ENCODE measurements at regions not wholly inside any gene's neighbourhood (a gene's known extent, or its start where the extent isn't known, plus 50 kb on each side); places are given as distances from the start of the nearest gene placed in this dataset.

- no peak for DNase-seq (ENCODE audit: low read depth, low spot score)
- no peak overlapping the region for H3K4me3 ChIP-seq (ENCODE audit: low read depth, low read length)
- in situ Hi-C loops (cut with HindIII; ENCODE audit: low sequenced_read_pairs): no loop called here
- TF ChIP-seq CTCF (IDR thresholded peaks at IDR 0.05; ENCODE audit: low read depth, low read length): no peak
Observed at GRCh38 chr16:73210686-73211085, 162.8 kb upstream of the ZFHX3 start.

- DNase-seq (ENCODE audit: low read depth, low spot score): no peak
- H3K4me3 ChIP-seq (ENCODE audit: low read depth, low read length): no peak overlapping the region
- no peak for TF ChIP-seq CTCF (IDR thresholded peaks at IDR 0.05; ENCODE audit: low read depth, low read length)
- in situ Hi-C loops (cut with HindIII; ENCODE audit: low sequenced_read_pairs): no loop called here
Observed at GRCh38 chr16:73210084-73210483, 162.2 kb upstream of the ZFHX3 start.

- H3K4me3 ChIP-seq (ENCODE audit: low read depth, low read length): no peak overlapping the region
Observed at GRCh38 chr16:73209190-73209589, 161.3 kb upstream of the ZFHX3 start.

GRCh38 chr16:73206151-73206707 lies 158.3 kb upstream of the ZFHX3 start:
- in situ Hi-C loops (cut with HindIII; ENCODE audit: low sequenced_read_pairs): no loop called here
- no peak overlapping the region for H3K4me3 ChIP-seq (ENCODE audit: low read depth, low read length)
- no peak for TF ChIP-seq CTCF (IDR thresholded peaks at IDR 0.05; ENCODE audit: low read depth, low read length)
- no peak for DNase-seq (ENCODE audit: low read depth, low spot score)

More at GRCh38 chr16:73209190-73209589, 161.3 kb upstream of the ZFHX3 start:
- no peak for TF ChIP-seq CTCF (IDR thresholded peaks at IDR 0.05; ENCODE audit: low read depth, low read length)
- no peak for DNase-seq (ENCODE audit: low read depth, low spot score)
- in situ Hi-C loops (cut with HindIII; ENCODE audit: low sequenced_read_pairs): no loop called here

GRCh38 chr16:73205153-73205886 lies 157.4 kb upstream of the ZFHX3 start:
- H3K4me3 ChIP-seq (ENCODE audit: low read depth, low read length): no peak overlapping the region
- TF ChIP-seq CTCF (IDR thresholded peaks at IDR 0.05; ENCODE audit: low read depth, low read length): no peak
- in situ Hi-C loops (cut with HindIII; ENCODE audit: low sequenced_read_pairs): no loop called here

GRCh38 chr16:73204359-73205152 lies 156.6 kb upstream of the ZFHX3 start:
- TF ChIP-seq CTCF (IDR thresholded peaks at IDR 0.05; ENCODE audit: low read depth, low read length): no peak
- in situ Hi-C loops (cut with HindIII; ENCODE audit: low sequenced_read_pairs): no loop called here
- DNase-seq (ENCODE audit: low read depth, low spot score): no peak
- H3K4me3 ChIP-seq (ENCODE audit: low read depth, low read length): no peak overlapping the region

More at GRCh38 chr16:73205153-73205886, 157.4 kb upstream of the ZFHX3 start:
- no peak for DNase-seq (ENCODE audit: low read depth, low spot score)
